ENCODE measurements at regions not wholly inside any gene's neighbourhood (a gene's known extent, or its start where the extent isn't known, plus 50 kb on each side); places are given as distances from the start of the nearest gene placed in this dataset.

GRCh38 chr5:5784101-5784500 is 361.6 kb downstream of the ICE1 start:
- Histone ChIP-seq H3K4ac (replicated peaks; ENCODE audit: insufficient read length, low read depth, low read length) (no peak overlapping the region), H3K79me2 (ENCODE audit: control insufficient read depth in 1 of 2, insufficient read depth in 2 of 2, low read length in 2 of 2) (no peaks in the 10 kb centered on the region), H3K27ac (ENCODE audit: low read depth, low read length) (no peak overlapping the region), H3K27me3 (replicated peaks in 1 of 4; ENCODE audit: control insufficient read depth in 3 of 4, extremely low read depth in 1 of 4, insufficient read depth in 3 of 4, low read length in 3 of 4) (no peaks in the 10 kb centered on the region), H3K36me3 (ENCODE audit: control insufficient read depth in 2 of 4, insufficient read depth in 4 of 4, low read length in 3 of 4) (no peaks in the 10 kb centered on the region), H3K56ac (replicated peaks; ENCODE audit: insufficient read length, low read depth, low read length) (no peak overlapping the region), H4K20me1 (replicated peaks in 1 of 2; ENCODE audit: control insufficient read depth in 1 of 2, insufficient read depth in 2 of 2, low read length in 2 of 2) (no peaks in the 10 kb centered on the region), H4K8ac (ENCODE audit: extremely low read depth, insufficient read depth, low read length) (no peak overlapping the region), H3K9ac (replicated peaks in 1 of 4; ENCODE audit: extremely low read depth in 1 of 4, low read depth in 3 of 4, low read length in 3 of 4) (no peak overlapping the region), H3K9me3 (ENCODE audit: insufficient read depth in 2 of 2, low read depth in 1 of 2, low read length in 1 of 2) (peaks cover 6 to 8% of the 10 kb centered on the region in 2 experiments; a peak in 2 of 4 replicates), H2BK20ac (ENCODE audit: low read length) (no peak overlapping the region), H3K23ac (ENCODE audit: insufficient read length) (no peak overlapping the region), H3K4me2 (ENCODE audit: insufficient read depth in 1 of 2, low read depth in 2 of 2, low read length in 2 of 2) (no peak overlapping the region), H2AK5ac (ENCODE audit: low read depth, low read length) (no peak overlapping the region), H3K14ac (ENCODE audit: insufficient read length) (no peak overlapping the region), H4K91ac (replicated peaks; ENCODE audit: insufficient read length, low read length) (peak overlapping the region; percentile 41), H4K5ac (ENCODE audit: insufficient read length, low read depth, low read length) (no peak overlapping the region), H2BK12ac (ENCODE audit: low read depth, low read length) (no peak overlapping the region), H2AFZ (ENCODE audit: low read length) (no peak overlapping the region; the same call in 1 of the 2 replicates), H3K4me3 (ENCODE audit: extremely low read depth in 1 of 4, insufficient read depth in 2 of 4, low read depth in 3 of 4, low read length in 4 of 4) (no peak overlapping the region), H2BK120ac (replicated peaks; ENCODE audit: low read depth, low read length) (no peak overlapping the region), H2BK15ac (ENCODE audit: low read length) (no peak overlapping the region), H3K18ac (ENCODE audit: extremely low read depth, low read length) (no peak overlapping the region), H3K79me1 (ENCODE audit: low read depth, low read length) (no peaks in the 10 kb centered on the region), H3K4me1 (replicated peaks in 1 of 4; ENCODE audit: control insufficient read depth in 3 of 4, insufficient read depth in 4 of 4, low read length in 3 of 4) (no peaks in the 10 kb centered on the region), H2BK5ac (ENCODE audit: low read depth, low read length) (no peak overlapping the region), H3K23me2 (ENCODE audit: low read depth, low read length) (no peaks in the 10 kb centered on the region)
- ChIA-PET POLR2A (ENCODE audit: partially characterized antibody) (no interaction called here), CTCF (ENCODE audit: partially characterized antibody) (interaction anchor here (1.7 kb wide), 1 partner anchor 14 kb away, joined by 5 read pairs; no protein-coding TSS in a partner anchor)
- TF ChIP-seq EGR1 (IDR thresholded peaks at IDR 0.05; ENCODE audit: borderline replicate concordance, low read depth, low read length) (no peak), POLR2A (IDR thresholded peaks at IDR 0.05; ENCODE audit: control extremely low read depth in 1 of 2, low read depth in 2 of 2, low read length in 2 of 2) (no peak), JUND (IDR thresholded peaks at IDR 0.05; ENCODE audit: low read length) (no peak), SP1 (IDR thresholded peaks at IDR 0.05; ENCODE audit: low read depth, low read length) (no peak), SP2 (IDR thresholded peaks at IDR 0.05; ENCODE audit: low read length) (no peak), KDM5A (IDR thresholded peaks at IDR 0.05; ENCODE audit: low read length) (no peak), GABPA (IDR thresholded peaks at IDR 0.05; ENCODE audit: borderline replicate concordance, insufficient read depth, low read length) (no peak), ZNF274 (IDR thresholded peaks at IDR 0.05; ENCODE audit: borderline replicate concordance, extremely low read depth, low read length) (no peak), CTBP2 (IDR thresholded peaks at IDR 0.05; ENCODE audit: borderline replicate concordance, insufficient read depth, insufficient read length, low read length) (no peak), RBBP5 (IDR thresholded peaks at IDR 0.05; ENCODE audit: borderline replicate concordance, low read depth, low read length) (no peak), ATF2 (IDR thresholded peaks at IDR 0.05; ENCODE audit: low read length) (no peak), MAFK (IDR thresholded peaks at IDR 0.05; ENCODE audit: low read depth, low read length) (no peak), TAF7 (optimal IDR thresholded peaks at IDR 0.05; ENCODE audit: borderline replicate concordance, low read depth, low read length) (no peak)
- 84% methylated on average over 5 of the region's 5 CpGs; no CpG with 5 or more reads in 1 of the 2 experiments for WGBS, 2 experiments (ENCODE audit: extremely low coverage in 1 of 2, insufficient coverage in 1 of 2, insufficient read length in 1 of 2, insufficient replicate concordance in 2 of 2, low coverage in 1 of 2, low lambda C conversion rate in 2 of 2, missing lambda C conversion rate in 1 of 2)
- no peak for FAIRE-seq
- no peak for DNase-seq (ENCODE audit: low read depth in 1 of 2, low spot score in 2 of 2)

Measured in H1 (cell line).